Globus pallidus (tissue), 1 donor: ENCODE measurements at regions not wholly inside any gene's neighbourhood (a gene's known extent, or its start where the extent isn't known, plus 50 kb on each side); places are given as distances from the start of the nearest gene placed in this dataset.

Experiments used
- DNase-seq: peaks from one replicate; pipeline ENCODE4 v3.0.0-alpha.2; 2015; ENCODE audit warnings: low spot score

- no peak for DNase-seq
Measured at GRCh38 chr5:2291146-2291840, 408.6 kb upstream of the IRX4 start.

- no peak for DNase-seq
Measured at GRCh38 chr5:2289380-2289779, 406.7 kb upstream of the IRX4 start.

GRCh38 chr5:2288968-2289367 is 406.2 kb upstream of the IRX4 start:
- DNase-seq: no peak

- DNase-seq: no peak
Measured at GRCh38 chr5:2288466-2288865, 405.7 kb upstream of the IRX4 start.

GRCh38 chr5:2286250-2286649 is 403.5 kb upstream of the IRX4 start:
- DNase-seq: no peak

GRCh38 chr5:2284678-2285077 is 402.0 kb upstream of the IRX4 start:
- DNase-seq: no peak

- no peak for DNase-seq
Measured at GRCh38 chr5:2283481-2284045, 400.8 kb upstream of the IRX4 start.

- no peak for DNase-seq
Measured at GRCh38 chr5:2282893-2283292, 400.2 kb upstream of the IRX4 start.

- DNase-seq: no peak
Measured at GRCh38 chr5:2282034-2282690, 399.4 kb upstream of the IRX4 start.

GRCh38 chr5:2281446-2281845 is 398.7 kb upstream of the IRX4 start:
- DNase-seq: no peak

- no peak for DNase-seq
Measured at GRCh38 chr5:2280318-2280717, 397.6 kb upstream of the IRX4 start.

GRCh38 chr5:2278825-2279456 is 396.2 kb upstream of the IRX4 start:
- DNase-seq: no peak

GRCh38 chr5:2277886-2278285 is 395.2 kb upstream of the IRX4 start:
- DNase-seq: no peak

GRCh38 chr5:2276101-2276500 is 393.4 kb upstream of the IRX4 start:
- DNase-seq: no peak

- DNase-seq: no peak
Measured at GRCh38 chr5:2272755-2273154, 390.0 kb upstream of the IRX4 start.

GRCh38 chr5:2272039-2272438 is 389.3 kb upstream of the IRX4 start:
- DNase-seq: no peak

- no peak for DNase-seq
Measured at GRCh38 chr5:2271316-2271715, 388.6 kb upstream of the IRX4 start.

- no peak for DNase-seq
Measured at GRCh38 chr5:2270467-2270866, 387.7 kb upstream of the IRX4 start.

GRCh38 chr5:2269656-2270055 is 386.9 kb upstream of the IRX4 start:
- DNase-seq: no peak

- DNase-seq: no peak
Measured at GRCh38 chr5:2267991-2268390, 385.3 kb upstream of the IRX4 start.

- DNase-seq: no peak
Measured at GRCh38 chr5:2266641-2267240, 384.0 kb upstream of the IRX4 start.

- DNase-seq: no peak
Measured at GRCh38 chr5:2265341-2265740, 382.6 kb upstream of the IRX4 start.

GRCh38 chr5:2263763-2264162 is 381.0 kb upstream of the IRX4 start:
- no peak for DNase-seq
